ENCODE measurements at regions not wholly inside any gene's neighbourhood (a gene's known extent, or its start where the extent isn't known, plus 50 kb on each side); places are given as distances from the start of the nearest gene placed in this dataset.
A peak's percentile ranks its signal among the peaks of the same experiment; 100 is the strongest.
"Not testable (repeated sequence)": the region's sequence is repeated elsewhere in the genome, so short reads cannot be mapped to it uniquely, and the experiment has no call there.

GRCh38 chr20:29750268-29750899, 1507.1 kb upstream of the DEFB115 start:
- no peak overlapping the region for H3K27ac Mint-ChIP-seq
- TF ChIP-seq CTCF (IDR thresholded peaks at IDR 0.05): no peak
- no peak overlapping the region for H3K4me3 Mint-ChIP-seq
- H3K36me3 Mint-ChIP-seq (ENCODE audit: low read depth): peaks cover 2% of the 10 kb centered on the region
- peaks cover 28% of the 10 kb centered on the region; the same call in 1 of the 2 replicates for H3K4me1 Mint-ChIP-seq (ENCODE audit: low read depth)
- peaks cover 31% of the 10 kb centered on the region for H3K9me3 Mint-ChIP-seq
- no peak for DNase-seq
- H3K27me3 Mint-ChIP-seq (ENCODE audit: insufficient read depth): peaks cover 3% of the 10 kb centered on the region

- H3K27me3 Mint-ChIP-seq (ENCODE audit: insufficient read depth); DNase-seq; H3K36me3 Mint-ChIP-seq (ENCODE audit: low read depth): not testable (repeated sequence)
- peak overlapping the region; percentile 42; the same call in 1 of the 2 replicates for H3K4me3 Mint-ChIP-seq
- peaks cover 38% of the 10 kb centered on the region for H3K9me3 Mint-ChIP-seq
- peak overlapping the region; percentile 4; the same call in 1 of the 2 replicates for H3K27ac Mint-ChIP-seq
- peaks cover 30% of the 10 kb centered on the region; the same call in 1 of the 2 replicates for H3K4me1 Mint-ChIP-seq (ENCODE audit: low read depth)
Observed at GRCh38 chr20:29752644-29753425, 1504.6 kb upstream of the DEFB115 start.

DNA sequence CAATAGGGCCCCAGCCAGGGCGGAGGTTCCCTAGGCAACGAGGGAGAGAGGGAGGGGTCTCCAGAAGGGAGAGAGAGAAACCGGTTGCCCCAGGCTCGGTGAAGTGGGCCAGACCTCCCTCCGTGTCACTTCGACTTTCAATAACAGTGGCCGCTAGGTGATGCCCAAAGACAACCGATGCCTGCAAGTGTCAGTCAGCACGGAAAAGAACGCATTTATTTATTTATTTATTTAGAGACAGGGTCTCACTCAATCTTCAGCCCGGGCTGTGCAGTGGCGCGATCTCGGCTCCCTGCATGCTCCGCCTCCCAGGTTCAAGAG, 1504.1 kb upstream of the DEFB115 start:
- H3K27me3 Mint-ChIP-seq (ENCODE audit: insufficient read depth); H3K4me3 Mint-ChIP-seq; DNase-seq; H3K27ac Mint-ChIP-seq; H3K36me3 Mint-ChIP-seq (ENCODE audit: low read depth): not testable (repeated sequence)
- H3K4me1 Mint-ChIP-seq (ENCODE audit: low read depth): peaks cover 30% of the 10 kb centered on the region; the same call in 1 of the 2 replicates
- peaks cover 38% of the 10 kb centered on the region for H3K9me3 Mint-ChIP-seq

GRCh38 chr20:29753879-29754278, 1503.6 kb upstream of the DEFB115 start:
- DNase-seq; H3K36me3 Mint-ChIP-seq (ENCODE audit: low read depth); H3K27me3 Mint-ChIP-seq (ENCODE audit: insufficient read depth); H3K27ac Mint-ChIP-seq: not testable (repeated sequence)
- Mint-ChIP-seq H3K9me3 (peaks cover 39% of the 10 kb centered on the region), H3K4me3 (peak overlapping the region; percentile 79; the same call in 1 of the 2 replicates), H3K4me1 (ENCODE audit: low read depth) (peaks cover 30% of the 10 kb centered on the region; the same call in 1 of the 2 replicates)

GRCh38 chr20:29755854-29756498, 1501.5 kb upstream of the DEFB115 start:
- H3K36me3 Mint-ChIP-seq (ENCODE audit: low read depth); H3K27me3 Mint-ChIP-seq (ENCODE audit: insufficient read depth); DNase-seq: not testable (repeated sequence)
- Mint-ChIP-seq H3K9me3 (peaks cover 45% of the 10 kb centered on the region), H3K4me3 (peak overlapping the region; percentile 79; the same call in 1 of the 2 replicates), H3K27ac (peak overlapping the region; percentile 63; the same call in 1 of the 2 replicates), H3K4me1 (ENCODE audit: low read depth) (peaks cover 29% of the 10 kb centered on the region; the same call in 1 of the 2 replicates)

- DNase-seq: no peak
- H3K36me3 Mint-ChIP-seq (ENCODE audit: low read depth): no peaks in the 10 kb centered on the region; the same call in 1 of the 2 replicates
- peaks cover 22% of the 10 kb centered on the region; the same call in 1 of the 2 replicates for H3K4me1 Mint-ChIP-seq (ENCODE audit: low read depth)
- no peak overlapping the region for H3K4me3 Mint-ChIP-seq
- peaks cover 5% of the 10 kb centered on the region for H3K27me3 Mint-ChIP-seq (ENCODE audit: insufficient read depth)
- H3K27ac Mint-ChIP-seq: no peak overlapping the region
- TF ChIP-seq CTCF (IDR thresholded peaks at IDR 0.05): no peak
- H3K9me3 Mint-ChIP-seq: peaks cover 41% of the 10 kb centered on the region
Observed at GRCh38 chr20:29756664-29757063, 1500.8 kb upstream of the DEFB115 start.

GRCh38 chr20:29761621-29762385, 1495.7 kb upstream of the DEFB115 start:
- H3K4me1 Mint-ChIP-seq (ENCODE audit: low read depth); H3K27ac Mint-ChIP-seq; H3K36me3 Mint-ChIP-seq (ENCODE audit: low read depth): not testable (repeated sequence)

More at GRCh38 chr20:29761621-29762385, 1495.7 kb upstream of the DEFB115 start:
- not testable (repeated sequence) for H3K27me3 Mint-ChIP-seq (ENCODE audit: insufficient read depth); H3K4me3 Mint-ChIP-seq; DNase-seq
- H3K9me3 Mint-ChIP-seq: peaks cover 31% of the 10 kb centered on the region
